AG08396 (cell line): ENCODE measurements at regions not wholly inside any gene's neighbourhood (a gene's known extent, or its start where the extent isn't known, plus 50 kb on each side); places are given as distances from the start of the nearest gene placed in this dataset.
"Not testable (repeated sequence)": the region's sequence is repeated elsewhere in the genome, so short reads cannot be mapped to it uniquely, and the experiment has no call there.

Experiments
- DNase-seq: peaks from one replicate; pipeline ENCODE4 v3.0.0; 2012; ENCODE audit warnings: low spot score, mixed read lengths

DNA sequence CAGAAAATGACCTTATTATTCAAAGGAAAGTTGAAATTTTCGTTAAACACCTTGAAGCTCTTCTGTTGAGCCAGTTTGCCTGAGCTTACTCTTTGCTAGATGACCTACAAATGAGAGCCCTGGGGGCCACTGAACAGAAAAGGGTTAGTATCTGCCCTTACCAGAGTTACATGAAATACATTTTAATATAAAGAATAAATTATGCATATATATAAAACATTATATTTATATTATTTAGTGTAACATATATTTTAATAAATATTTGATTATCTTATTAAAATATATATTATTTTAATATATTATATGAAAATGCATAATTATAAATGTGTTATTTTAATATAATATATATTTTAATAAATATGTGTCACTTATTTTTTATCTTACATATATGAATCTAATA, 628.4 kb upstream of the TPK1 start:
- DNase-seq = no peak

DNA sequence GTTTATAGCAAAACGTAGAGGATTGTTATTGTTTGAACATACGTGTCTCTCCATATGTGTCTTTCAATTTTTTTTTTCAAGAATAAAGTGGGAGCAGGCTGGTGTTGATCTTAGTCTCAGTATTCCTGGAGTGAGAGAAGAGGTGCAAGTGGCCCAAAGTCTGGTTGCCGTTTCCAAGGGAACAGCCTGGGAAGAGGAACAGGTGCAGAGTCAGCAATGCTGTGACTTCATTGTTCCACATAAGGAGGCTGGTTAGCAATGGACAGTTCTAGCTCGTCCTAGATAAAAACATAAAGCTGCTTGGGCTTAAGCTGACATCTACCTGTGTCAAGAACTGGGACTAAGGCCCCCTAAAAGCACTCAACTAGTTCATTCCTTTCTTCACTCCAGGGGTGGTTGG, 626.6 kb upstream of the TPK1 start:
- no peak for DNase-seq

DNA sequence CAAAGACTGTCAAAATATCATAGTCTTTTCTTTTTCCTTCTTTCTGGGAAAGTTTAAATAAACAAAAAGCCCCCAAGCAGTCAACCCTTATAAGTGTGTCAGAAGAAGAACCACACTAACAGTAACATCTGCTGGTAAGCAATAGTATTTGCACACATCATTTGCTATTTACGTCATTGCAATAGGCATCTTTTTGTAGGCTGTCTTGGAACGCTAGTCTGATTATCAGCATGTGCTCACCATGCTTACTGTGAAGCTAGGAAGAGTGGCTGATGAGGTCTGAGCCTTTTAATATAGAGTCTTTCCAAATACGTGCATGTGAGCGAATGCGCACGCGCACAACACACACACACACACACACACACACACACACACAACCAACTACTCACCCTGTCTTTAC, 599.0 kb upstream of the TPK1 start:
- no peak for DNase-seq

DNA sequence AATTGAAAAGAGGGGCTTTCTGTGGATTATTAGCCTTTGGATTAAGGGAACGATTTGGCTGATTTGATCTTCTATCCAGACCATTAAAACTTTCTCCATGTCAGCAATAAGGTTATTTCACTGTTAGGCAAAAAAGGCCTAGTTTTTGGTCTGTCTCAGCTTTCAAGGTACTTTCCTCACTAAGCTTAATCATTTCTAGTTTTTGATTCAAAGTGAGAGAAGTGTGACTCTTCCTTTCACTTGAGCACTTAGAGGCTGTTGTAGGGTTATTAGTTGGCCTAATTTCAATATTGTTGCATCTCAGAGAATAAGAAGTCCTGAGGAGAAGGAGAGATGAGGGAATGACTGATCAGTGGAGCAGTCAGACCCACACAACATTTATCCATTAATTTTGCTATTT, 596.0 kb upstream of the TPK1 start:
- DNase-seq = no peak

DNA sequence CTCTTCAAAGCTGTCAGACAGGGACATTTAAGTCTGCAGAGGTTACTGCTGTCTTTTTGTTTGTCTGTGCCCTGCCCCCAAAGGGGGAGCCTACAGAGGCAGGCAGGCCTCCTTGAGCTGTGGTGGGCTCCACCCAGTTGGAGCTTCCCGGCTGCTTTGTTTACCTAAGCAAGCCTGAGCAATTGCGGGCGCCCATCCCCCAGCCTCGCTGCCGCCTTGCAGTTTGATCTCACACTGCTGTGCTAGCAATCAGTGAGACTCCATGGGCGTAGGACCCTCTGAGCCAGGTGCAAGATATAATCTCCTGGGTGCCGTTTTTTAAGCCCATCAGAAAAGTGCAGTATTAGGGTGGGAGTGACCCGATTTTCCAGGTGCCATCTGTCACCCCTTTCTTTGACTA, 582.6 kb upstream of the TPK1 start:
- DNase-seq = not testable (repeated sequence)

DNA sequence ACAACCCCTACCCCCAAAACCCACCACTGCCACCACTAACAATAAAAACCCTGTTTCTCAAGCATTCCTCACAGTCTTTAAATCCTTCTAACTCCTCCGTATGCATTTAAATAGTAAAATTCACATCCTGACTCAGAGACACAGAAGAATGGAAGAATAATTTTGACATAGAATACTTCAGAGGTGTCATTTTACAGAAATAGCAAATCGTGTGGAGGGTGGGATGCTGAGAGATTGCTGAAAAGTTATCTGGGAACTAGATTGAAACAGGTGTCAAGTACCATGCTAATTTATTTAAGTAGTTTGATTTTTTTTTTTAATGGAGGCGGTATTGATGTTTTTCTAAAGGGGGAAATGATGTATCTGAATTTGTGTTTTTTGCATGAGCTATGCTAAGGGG, 575.2 kb upstream of the TPK1 start:
- no peak for DNase-seq

DNA sequence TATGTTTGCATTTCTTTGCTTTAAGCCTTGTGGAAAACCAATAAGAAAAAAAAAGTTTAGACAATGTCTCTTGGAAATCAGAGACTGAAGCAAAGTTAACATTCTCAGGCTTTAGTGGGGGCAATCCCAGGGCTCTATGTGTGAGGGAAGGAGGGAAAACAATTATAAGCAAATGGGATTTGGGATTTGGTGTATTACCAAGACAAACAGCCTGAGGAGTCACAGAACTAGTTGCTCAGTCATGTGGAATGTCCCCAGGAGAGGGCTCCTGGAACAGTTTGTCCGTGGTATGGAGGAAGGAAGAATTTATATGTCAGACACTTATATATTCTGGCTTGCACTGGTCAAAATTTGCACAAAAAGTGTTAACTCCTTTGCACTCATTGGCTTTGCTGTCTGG, 562.9 kb upstream of the TPK1 start:
- DNase-seq = no peak

DNA sequence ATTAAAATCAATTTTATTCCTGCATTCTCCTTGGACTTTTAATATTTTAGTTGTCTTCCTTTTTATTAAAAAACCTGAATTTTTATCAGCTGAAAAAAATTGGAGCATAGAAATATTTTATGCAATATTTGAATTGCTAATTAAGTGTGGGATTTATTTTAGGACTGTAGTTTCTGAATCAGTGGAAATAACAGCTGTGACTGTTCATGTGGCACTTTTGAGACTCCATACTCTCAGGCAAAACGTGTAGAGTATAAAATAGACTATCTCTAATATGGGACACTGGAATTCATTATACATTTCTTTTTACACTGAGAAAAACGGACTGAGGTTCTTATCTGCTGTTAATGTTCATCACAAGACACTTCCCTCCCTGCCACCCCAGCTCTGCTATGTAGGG, 558.3 kb upstream of the TPK1 start:
- DNase-seq = no peak

DNA sequence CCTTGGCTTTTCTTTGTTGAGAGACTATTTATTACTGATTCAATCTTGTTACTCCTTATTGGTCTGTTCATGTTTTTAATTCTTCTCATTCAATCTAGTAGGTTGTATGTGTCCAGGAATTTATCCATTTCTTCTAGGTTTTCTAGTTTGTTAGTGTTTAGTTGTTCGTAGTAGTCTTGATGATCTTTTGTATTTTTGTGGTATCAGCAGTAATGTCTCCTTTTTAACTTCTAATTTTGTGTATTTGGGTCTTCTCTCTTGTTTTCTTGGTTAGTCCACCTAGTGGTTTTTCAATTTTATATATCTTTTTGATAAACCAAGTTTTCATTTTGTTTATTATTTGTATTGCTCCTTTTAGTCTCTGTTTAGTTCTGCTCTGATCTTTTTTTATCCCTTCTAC, 546.9 kb upstream of the TPK1 start:
- DNase-seq = no peak

DNA sequence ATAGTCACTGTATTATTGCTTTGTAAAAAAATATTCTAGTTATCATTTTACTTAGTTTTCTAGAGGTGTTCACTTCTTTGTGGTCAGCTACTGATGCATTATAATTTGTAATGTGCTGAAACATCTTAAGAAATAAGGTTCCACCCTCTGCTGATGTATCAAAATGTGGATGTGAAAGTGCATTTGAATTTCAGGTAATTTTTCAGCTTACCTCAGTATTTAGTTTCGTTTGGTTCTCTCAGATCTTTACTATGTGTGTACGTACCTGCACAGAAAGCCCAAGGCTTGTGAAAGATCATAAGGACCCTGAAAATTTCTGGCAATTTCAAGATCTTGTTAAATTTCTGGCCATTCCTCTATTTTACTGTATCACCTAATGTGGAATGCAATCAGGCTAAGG, 542.3 kb upstream of the TPK1 start:
- DNase-seq = no peak

DNA sequence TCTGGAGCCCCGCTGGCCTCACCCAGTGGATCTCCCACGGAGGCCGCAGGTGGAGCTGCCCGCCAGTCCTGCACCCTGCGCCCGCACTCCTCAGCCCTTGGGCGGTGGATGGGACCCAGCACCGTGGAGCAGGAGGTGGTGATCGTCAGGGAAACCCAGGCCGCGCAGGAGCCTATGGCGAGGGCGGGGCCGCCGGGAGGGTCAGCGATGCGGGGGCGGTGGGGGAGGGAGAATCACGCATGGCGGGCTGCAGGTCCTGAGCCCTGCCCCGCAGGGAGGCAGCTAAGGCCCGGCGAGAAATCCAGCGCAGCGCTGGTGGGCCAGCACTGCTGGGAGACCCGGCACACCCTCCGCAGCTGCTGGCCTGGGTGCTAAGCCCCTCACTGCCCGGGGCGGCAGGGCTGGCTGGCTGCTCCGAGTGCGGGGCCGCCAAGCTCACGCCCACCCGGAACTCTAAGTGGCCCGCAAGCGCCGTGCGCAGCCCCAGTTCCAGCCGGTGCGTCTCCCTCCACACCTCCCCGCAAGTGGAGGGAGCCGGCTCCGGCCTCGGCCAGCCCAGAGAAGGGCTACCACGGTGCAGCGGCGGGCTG, 524.8 kb upstream of the TPK1 start:
- no peak for DNase-seq

DNA sequence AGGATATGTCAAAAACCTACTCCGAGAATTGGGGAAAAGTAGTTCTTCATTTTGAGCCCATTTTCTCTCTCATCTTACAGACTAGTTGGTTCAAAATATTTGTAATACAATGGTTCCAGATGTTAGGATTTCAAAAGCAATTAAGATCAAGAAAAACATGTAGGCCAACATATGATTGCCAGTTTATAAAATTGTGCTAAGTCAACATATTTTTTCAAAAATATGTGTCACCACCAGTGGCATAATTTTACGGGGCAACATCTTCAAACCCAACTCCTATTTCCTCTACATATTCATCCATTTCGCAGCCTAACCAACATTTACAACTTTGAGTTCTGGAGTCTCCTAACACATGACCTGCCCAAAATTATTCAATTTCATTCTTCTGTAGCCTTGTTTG, 514.5 kb upstream of the TPK1 start:
- DNase-seq = no peak

DNA sequence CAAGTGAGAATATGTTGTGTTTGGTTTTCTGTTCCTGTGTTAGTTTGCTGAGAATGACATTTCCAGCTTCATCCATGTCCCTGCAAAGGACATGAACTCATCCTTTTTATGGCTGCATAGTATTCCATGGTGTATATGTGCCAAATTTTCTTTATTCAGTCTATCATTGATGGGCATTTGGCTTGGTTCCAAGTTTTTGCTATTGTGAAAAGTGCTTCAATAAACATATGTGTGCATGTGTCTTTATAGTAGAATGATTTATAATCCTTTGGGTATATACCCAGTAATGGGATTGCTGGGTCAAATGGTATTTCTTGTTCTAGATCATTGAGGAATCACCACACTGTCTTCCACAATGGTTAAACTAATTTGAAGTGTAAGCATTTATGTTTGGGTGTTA, 513.6 kb upstream of the TPK1 start:
- not testable (repeated sequence) for DNase-seq

DNA sequence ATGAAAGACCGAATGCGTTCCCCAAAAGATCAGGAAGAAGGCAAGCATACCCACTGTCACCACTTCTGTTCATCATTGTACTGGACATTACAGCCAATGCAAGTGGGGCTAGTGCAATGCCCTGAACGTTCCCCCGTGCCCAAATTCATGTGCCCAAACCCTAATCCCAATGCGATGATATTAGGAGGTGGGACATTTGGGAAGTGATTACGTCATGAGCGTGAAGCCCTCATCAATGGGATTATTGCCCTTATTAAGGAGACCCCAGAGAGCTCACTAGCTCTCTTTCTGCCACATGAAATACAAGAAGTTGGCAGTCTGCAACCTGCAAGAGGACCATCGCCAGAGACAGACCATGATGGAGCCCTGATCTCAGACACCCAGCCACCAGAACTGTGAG, 511.4 kb upstream of the TPK1 start:
- DNase-seq = no peak

DNA sequence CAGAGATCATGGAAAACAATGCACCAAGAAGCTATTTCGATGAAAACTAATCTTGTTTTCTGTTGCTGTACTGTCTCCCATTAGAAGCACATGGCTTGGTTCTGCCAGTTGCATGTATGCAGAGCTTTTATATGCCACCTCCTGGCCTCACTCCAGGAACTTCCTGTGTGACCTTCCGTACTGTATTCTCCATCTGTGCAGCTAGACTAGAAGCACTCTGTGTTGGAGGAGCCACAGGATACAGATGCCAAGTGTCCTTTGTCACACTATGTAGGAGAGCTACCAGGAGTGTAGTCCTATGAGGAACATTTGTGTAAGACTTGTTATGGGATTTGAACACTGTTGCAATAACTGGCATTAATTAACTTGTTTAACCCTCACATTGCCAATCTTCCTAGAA, 503.5 kb upstream of the TPK1 start:
- no peak for DNase-seq

DNA sequence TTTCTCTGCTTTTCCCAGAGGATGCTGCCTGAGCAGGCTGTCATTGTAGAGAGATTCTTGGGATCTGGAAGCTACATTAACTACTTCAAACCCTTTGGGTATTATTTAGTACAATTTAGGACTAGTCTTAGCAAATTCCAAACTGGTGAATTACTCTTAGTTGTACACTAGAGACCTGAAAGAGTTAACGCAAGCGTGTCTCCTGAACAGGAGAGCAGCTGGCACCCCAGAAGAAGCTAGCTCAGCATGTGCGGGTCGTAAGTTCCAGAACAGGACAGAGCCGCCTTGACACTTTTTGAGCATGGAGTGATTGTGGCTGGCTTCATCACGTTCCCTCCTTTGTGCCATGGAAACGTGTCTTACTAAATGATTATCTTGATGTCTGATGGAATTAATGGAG, 495.7 kb upstream of the TPK1 start:
- DNase-seq = no peak

DNA sequence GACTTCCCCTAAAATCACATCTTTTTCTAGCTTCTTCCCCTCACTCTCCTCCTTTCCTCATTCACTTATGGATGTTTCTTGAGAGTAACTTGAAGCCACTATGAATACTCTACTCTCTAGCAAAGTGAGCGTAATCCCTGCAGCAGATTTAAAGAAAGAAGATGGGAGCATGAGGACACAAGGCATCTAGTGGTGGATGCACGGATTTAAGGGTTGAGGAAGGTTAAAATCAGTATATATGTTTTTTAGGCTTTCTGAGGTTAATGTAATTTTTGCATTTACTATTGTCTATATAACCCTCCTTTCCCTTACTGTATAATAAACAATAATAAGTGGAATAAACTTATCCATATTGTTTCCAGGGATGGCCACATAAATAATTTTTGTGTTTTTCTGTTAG, 495.2 kb upstream of the TPK1 start:
- DNase-seq = no peak

DNA sequence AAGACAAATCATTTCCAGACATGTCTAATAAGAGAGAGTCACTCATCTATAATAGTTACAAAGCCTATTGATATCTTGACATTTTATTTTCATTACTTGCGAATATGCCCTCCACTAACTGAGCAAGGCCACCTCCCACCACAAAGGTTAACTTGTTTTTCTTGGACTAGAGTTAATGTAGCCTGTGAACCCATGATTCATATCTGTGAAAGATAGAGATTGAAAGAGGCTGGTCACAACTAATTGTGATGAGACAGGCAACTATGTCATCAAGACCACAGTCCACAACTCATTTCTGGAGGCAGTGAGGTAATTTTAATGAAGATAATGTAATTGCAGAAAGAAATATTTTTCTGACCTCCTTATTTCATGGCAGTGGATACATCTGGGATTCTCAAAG, 491.8 kb upstream of the TPK1 start:
- DNase-seq = no peak

DNA sequence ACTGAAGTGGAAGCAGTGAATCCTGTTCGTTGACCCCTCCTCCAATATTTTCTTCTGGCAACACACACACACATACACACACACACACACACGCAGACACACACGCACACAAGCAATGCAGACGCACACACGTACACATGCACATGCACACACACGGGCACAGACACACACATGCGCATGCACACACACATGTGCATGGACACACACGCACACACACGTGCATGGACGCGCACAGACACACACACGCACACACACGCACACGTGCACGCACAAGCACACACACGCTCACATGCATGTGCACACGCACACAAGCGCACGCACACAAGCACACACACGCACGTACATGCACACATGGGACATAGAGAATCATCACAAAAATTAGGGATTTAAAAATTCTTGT, 488.2 kb upstream of the TPK1 start:
- no peak for DNase-seq

DNA sequence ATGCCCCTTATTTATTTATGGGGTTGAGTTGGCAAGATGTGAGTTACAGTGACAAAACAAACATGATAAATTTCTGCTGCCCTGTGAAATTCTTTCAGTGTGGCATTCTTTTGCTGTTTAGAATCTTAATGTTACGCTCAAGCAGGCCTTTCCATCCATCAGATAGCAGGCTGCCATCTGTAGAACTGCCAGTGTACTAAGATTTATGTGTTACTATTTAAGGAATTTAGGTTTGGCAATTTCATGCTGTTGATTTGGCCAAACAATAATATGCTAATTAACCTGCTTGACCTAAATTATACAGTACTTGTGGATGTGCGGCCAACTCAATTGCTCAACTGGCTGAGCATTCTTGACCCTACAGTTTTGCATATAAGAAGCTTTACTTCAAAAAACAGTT, 477.7 kb upstream of the TPK1 start:
- DNase-seq = no peak

DNA sequence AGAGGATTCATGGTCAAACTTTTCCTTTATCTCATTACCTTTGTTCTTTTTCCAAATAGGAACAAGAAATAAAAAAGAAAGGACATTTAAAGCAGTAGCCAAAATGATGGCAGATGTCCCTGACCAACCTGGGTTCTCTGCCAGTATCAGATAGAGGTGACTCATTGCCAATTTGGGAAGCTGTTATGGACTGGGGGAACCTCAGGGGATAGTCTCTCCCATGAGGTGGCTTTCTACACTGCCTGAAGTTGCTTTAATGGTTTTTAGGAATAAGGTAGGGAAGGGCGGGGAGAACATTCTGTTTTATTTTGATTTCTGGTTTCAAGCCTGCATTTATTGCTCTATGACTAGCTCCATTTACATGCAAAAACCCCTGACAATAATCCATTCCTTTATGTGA, 457.9 kb upstream of the TPK1 start:
- no peak for DNase-seq

DNA sequence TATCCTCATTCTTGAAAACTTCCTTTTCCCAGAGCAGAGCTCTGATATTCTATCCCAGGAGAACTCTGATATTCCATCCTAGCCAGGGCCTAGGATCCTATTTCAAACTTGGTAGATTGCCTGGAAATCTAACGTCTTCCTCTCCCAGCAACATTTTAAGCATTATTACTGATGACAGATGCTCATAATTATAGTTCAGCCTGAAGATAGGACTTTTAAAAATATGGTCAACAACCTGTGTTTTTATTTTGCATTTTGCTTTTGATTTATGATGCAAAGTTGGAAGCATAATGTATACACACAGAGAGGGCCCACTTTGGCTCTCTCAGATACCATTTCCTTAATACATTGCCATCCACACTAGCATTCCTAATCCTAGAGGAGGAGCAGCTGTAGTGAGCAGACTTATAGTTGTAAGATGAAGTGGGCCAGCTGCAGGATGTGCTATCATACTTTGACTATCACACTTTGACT, 457.4 kb upstream of the TPK1 start:
- DNase-seq = no peak

DNA sequence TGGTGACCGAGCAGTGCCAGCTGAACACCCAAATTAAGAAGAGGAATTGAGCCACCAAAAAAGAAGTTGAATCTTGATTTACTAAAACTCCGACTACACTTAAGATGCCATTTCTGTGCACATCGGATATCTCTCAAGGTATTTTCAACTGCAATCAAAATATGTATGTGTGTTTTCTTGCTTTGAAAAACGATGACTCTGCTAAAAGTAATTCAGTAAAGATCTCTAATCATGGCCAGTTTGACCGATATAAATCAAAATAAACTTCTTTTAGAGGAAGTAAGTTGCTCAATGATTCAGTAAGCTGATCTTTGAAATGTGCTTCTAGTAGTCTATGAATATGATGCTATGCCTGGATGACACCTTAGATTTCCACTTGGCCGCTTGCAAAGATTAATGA, 453.5 kb upstream of the TPK1 start:
- no peak for DNase-seq

DNA sequence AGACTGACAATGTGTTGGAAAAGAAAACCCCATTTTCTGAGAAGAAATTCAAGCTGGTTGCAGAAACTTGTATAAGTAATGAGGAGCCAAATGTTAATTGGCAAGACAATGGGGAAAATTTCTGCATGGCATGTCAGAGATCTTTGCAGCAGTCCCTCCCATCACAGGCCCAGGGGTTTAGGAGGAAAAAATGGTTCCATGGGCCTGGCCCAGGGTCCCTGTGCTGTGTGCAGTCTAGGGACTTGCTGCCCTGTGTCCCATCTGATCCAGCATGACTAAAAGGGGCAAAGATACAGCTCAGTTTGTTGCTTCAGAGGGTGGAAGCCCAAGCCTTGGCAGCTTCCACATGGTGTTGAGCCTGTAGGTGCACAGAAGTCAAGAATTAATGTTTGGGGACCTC, 440.3 kb upstream of the TPK1 start:
- no peak for DNase-seq
